NT2/D1 (cell line): ENCODE measurements at regions not wholly inside any gene's neighbourhood (a gene's known extent, or its start where the extent isn't known, plus 50 kb on each side); places are given as distances from the start of the nearest gene placed in this dataset.

Experiments
- DNase-seq: peaks from one replicate; pipeline ENCODE4 v3.0.0-alpha.2; 2011; ENCODE audit warnings: low read depth, low spot score
- H3K27me3 ChIP-seq: 2 replicates; pipeline ENCODE4 v1.6.0; 2011; ENCODE audit warnings: mild to moderate bottlenecking; ENCODE audit not compliant: insufficient read length, insufficient read depth
- H3K36me3 ChIP-seq: 2 replicates; pipeline ENCODE4 v1.6.1; 2011; ENCODE audit warnings: mild to moderate bottlenecking, low read length, mixed read lengths; ENCODE audit not compliant: insufficient read depth, insufficient read length
- H3K4me1 ChIP-seq: 2 replicates; pipeline ENCODE4 v1.5.1; 2011; ENCODE audit not compliant: insufficient read depth, insufficient read length
- H3K4me3 ChIP-seq: 2 replicates; pipeline ENCODE4 v1.5.1; 2011; ENCODE audit warnings: low read depth; ENCODE audit not compliant: insufficient read length
- H3K9ac ChIP-seq: 2 replicates; pipeline ENCODE4 v1.6.0; 2011; ENCODE audit warnings: low read depth; ENCODE audit not compliant: insufficient read length
- H3K9me3 ChIP-seq: 2 replicates; pipeline ENCODE4 v1.5.1; 2011; ENCODE audit warnings: mild to moderate bottlenecking, low read length; ENCODE audit not compliant: insufficient read depth
- SUZ12 ChIP-seq: IDR thresholded peaks from 2 replicates; pipeline ENCODE4 v1.6.1; 2011; ENCODE audit not compliant: insufficient read length, insufficient read depth; ENCODE audit errors: extremely low read depth
- YY1 ChIP-seq: IDR thresholded peaks from 2 replicates; pipeline ENCODE4 v1.6.1; 2011; ENCODE audit not compliant: insufficient read length, insufficient read depth
- ZNF274 ChIP-seq: IDR thresholded peaks from 2 replicates; pipeline ENCODE4 v1.6.1; 2011; ENCODE audit warnings: mild to moderate bottlenecking, low read depth, low read length

DNA sequence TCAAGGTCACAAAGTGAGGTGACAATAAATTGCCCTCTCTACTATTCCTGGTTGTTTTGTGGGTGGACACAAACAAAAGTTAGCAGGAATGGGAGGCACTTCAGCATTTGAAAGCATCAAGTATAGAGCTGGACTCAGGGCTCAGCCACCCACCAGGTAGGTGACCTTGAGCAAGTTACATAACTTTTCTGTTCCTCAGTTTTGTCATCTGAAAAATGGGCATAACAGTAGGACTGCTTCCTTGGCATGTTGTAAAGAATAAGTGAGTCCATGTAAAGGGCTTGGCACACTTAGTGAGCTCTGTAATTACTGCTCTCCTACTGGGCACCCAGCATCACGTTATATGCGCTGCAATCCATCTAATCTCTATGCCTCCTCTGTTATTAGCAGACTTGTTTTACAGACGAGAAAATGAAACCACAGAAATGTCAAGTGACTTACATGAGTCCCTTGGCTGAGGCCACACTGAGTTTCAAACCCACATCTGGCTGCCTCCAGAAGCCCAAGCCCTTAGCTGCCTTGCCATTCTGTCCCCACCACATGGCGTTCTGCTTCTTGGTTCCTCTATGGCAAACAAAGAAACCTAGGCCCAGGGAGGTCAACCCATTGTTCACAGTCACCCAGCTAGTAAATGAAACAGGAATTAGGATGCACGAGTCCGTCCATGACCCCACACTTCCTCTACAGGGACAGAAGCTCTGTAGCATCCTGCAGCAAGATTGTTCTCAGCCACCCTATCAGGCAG, 63.2 kb upstream of the SLC24A4 start:
- Histone ChIP-seq H3K36me3 (no peaks in the 10 kb centered on the region), H3K27me3 (peaks cover 21% of the 10 kb centered on the region), H3K4me1 (peaks cover 2% of the 10 kb centered on the region), H3K9ac (no peak overlapping the region), H3K9me3 (no peaks in the 10 kb centered on the region), H3K4me3 (no peak overlapping the region)
- TF ChIP-seq YY1 (no peak), ZNF274 (no peak), SUZ12 (no peak)
- DNase-seq = no peak

DNA sequence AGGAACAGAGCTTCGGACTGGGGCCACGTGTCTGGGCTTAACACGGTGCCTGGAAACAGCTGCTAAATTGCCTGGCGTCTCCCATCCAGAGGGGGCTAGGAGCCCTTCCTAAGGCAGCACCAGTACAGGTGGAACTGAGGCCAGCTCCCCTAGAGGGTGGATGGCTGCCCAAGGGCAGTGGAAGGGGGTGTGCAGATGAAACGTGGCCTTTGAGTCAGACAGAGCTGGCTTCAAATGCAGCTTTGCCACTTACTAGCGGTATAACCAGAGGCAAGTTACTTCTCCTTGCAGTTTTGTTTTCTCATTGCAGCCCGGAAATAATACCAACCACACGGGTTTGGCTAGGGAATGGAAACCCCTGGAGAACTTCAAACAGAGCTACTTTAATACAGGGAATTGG, 59.3 kb upstream of the SLC24A4 start:
- Histone ChIP-seq H3K4me3 (no peak overlapping the region), H3K9me3 (no peaks in the 10 kb centered on the region), H3K27me3 (no peaks in the 10 kb centered on the region), H3K36me3 (no peaks in the 10 kb centered on the region), H3K9ac (no peak overlapping the region), H3K4me1 (peaks cover 2% of the 10 kb centered on the region)
- no peak for DNase-seq
- TF ChIP-seq YY1 = no peak
- no peak for TF ChIP-seq ZNF274
- TF ChIP-seq SUZ12 = no peak

DNA sequence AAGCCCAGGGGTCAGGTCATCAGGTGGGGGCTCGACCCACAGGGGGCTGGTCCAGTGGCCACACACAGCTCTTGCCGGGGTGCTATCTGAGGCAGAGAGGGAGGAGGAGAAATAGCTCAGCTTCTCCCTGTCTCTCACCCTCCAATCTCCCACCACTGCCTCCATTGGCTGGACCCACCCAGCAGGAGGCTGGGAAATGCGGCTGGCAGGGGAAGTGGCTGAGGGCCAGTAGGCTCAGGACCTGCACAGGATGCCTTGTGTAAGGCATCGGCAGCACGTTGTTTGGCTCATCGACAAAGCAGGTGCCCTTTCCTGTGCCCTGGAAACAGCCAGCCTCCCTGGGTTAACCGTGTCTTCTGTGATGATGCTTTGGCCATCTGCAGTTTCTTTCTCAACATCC, 58.8 kb upstream of the SLC24A4 start:
- H3K9me3 ChIP-seq = no peaks in the 10 kb centered on the region
- no peak for DNase-seq
- H3K4me3 ChIP-seq = no peak overlapping the region
- no peaks in the 10 kb centered on the region for H3K27me3 ChIP-seq
- TF ChIP-seq SUZ12 (no peak), YY1 (no peak), ZNF274 (no peak)
- no peaks in the 10 kb centered on the region for H3K36me3 ChIP-seq
- H3K9ac ChIP-seq = no peak overlapping the region
- peaks cover 2% of the 10 kb centered on the region for H3K4me1 ChIP-seq

DNA sequence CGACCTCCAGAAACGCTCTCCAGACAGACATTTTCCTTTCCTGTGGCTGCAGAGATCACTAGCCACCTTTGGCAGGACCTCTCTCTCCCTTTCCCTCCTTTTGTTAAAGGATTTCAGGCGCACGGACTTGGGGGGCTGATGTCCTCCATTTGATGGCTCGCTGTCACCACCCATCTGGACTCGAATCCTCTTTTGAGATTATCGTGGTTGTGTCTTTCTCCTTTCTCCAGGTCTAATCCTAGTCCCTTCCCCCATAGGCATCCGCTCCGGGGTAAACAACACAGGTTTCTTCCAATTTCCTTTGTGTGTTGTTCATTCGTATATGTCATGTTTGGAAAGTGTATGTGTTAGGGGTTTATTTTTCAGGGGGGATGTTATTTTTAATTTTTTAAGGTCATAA, 56.7 kb upstream of the SLC24A4 start:
- Histone ChIP-seq H3K4me1 (peaks cover 2% of the 10 kb centered on the region), H3K4me3 (no peak overlapping the region), H3K27me3 (no peaks in the 10 kb centered on the region), H3K9ac (no peak overlapping the region), H3K9me3 (no peaks in the 10 kb centered on the region), H3K36me3 (no peaks in the 10 kb centered on the region)
- DNase-seq = no peak
- TF ChIP-seq SUZ12 (no peak), YY1 (no peak), ZNF274 (no peak)
